Activated T-cell treated with anti-CD3 and anti-CD28 coated beads, Interleukin-2, amount 50 U/mL, for 24 hours (primary cell): ENCODE measurements at regions not wholly inside any gene's neighbourhood (a gene's known extent, or its start where the extent isn't known, plus 50 kb on each side); places are given as distances from the start of the nearest gene placed in this dataset.

Experiments
- DNase-seq: peaks from one replicate; pipeline ENCODE4 v3.0.0-alpha.2; 2020
- H3K27ac Mint-ChIP-seq: 2 replicates; pipeline ENCODE4 v1.8.0; 2020; ENCODE audit warnings: mild to moderate bottlenecking, mixed read lengths
- H3K27me3 Mint-ChIP-seq: 2 replicates; pipeline ENCODE4 v1.8.0; 2020; ENCODE audit warnings: mixed read lengths
- H3K36me3 Mint-ChIP-seq: 2 replicates; pipeline ENCODE4 v1.8.0; 2020; ENCODE audit warnings: low read depth, mixed read lengths
- H3K4me1 Mint-ChIP-seq: 2 replicates; pipeline ENCODE4 v1.8.0; 2020; ENCODE audit warnings: low read depth, mixed read lengths
- H3K4me3 Mint-ChIP-seq: 2 replicates; pipeline ENCODE4 v1.8.0; 2020; ENCODE audit warnings: mild to moderate bottlenecking, moderate library complexity, mixed read lengths
- H3K9me3 Mint-ChIP-seq: 2 replicates; pipeline ENCODE4 v1.8.0; 2020; ENCODE audit warnings: mixed read lengths

- no peak for DNase-seq
- H3K27ac Mint-ChIP-seq: no peak overlapping the region
- H3K4me1 Mint-ChIP-seq: no peaks in the 10 kb centered on the region
- peaks cover 3% of the 10 kb centered on the region for H3K9me3 Mint-ChIP-seq
- H3K36me3 Mint-ChIP-seq: no peaks in the 10 kb centered on the region
- no peaks in the 10 kb centered on the region for H3K27me3 Mint-ChIP-seq
- no peak overlapping the region for H3K4me3 Mint-ChIP-seq
Measured at GRCh38 chr4:74615411-74615810, 170.5 kb downstream of the AREG start.

DNA sequence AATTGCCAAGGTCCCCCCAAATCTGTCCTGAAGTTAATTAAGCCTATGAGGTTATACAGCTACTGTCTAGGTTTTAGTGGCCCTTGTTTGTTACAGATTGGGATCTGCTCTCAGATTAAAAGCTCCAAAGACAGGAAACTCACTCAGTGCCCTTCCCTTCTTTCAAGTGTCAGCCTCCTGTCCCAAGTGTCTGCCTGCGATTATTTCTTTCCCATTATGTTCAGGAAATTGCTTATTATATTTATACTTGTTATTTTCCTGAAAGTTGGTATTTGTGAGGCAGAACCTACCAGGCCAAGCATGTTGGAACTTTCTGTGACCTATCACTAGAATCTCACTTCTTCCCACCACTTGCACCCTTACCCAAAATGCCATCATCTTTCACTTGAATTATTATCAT, 173.2 kb downstream of the AREG start:
- no peak for DNase-seq
- H3K27me3 Mint-ChIP-seq: no peaks in the 10 kb centered on the region
- H3K36me3 Mint-ChIP-seq: no peaks in the 10 kb centered on the region
- H3K4me3 Mint-ChIP-seq: no peak overlapping the region
- peaks cover 3% of the 10 kb centered on the region for H3K9me3 Mint-ChIP-seq
- H3K27ac Mint-ChIP-seq: no peak overlapping the region
- no peaks in the 10 kb centered on the region for H3K4me1 Mint-ChIP-seq

DNA sequence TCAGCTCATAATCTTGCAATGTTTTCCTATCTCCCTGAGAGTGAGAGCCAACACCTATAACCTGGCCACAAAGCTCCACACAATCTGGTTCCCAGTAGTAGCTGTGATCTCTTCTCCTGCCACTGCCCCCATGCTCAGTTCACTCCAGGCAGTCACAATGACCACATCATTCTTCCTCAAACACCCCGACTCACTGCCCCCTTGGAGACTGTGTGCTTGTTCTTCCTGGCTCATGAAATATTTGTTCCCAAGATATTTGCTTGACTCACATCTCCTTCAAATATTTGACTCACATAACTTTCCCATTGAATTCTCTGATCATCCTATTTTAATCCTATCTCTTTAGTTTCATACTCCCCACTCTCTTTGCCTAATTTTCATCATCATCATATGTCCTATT, 173.7 kb downstream of the AREG start:
- DNase-seq: no peak
- no peak overlapping the region for H3K4me3 Mint-ChIP-seq
- H3K9me3 Mint-ChIP-seq: peaks cover 3% of the 10 kb centered on the region
- H3K36me3 Mint-ChIP-seq: no peaks in the 10 kb centered on the region
- H3K27ac Mint-ChIP-seq: no peak overlapping the region
- H3K4me1 Mint-ChIP-seq: no peaks in the 10 kb centered on the region
- H3K27me3 Mint-ChIP-seq: no peaks in the 10 kb centered on the region

DNA sequence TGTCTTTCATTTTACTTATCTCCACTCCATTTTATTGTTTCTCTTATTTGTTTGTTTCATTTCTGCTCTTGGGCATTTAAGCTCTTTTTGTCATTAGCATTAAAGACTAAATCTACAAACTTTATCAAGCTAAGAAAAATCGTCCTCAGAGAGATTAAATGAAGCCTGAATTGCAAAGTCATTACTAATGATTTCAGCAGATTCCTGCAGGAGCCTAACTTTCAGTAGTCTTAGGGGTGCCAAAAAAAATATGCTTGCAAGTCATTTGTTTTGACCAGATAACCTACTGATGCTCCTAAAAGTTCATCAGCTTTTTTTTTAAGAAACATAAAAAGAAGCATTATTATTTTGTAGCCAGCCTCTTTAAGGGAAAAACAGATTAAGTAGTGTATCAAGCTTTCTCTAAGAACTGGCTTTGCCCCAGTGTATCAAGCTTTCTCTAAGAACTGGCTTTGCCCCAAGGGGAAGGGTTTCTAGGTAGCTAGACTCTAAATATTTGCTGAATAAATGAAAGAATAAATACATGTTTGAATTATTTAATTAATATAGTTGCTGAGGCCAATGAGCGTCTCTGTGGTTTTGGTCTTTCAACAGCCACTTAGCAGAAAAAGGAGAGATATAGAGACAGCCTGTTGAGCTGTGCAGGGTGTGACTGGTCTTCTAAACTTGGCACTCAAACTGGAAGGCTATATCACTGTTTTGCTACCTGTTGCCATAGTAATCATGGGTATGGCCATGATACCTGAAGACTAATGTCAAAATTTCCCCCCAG, 174.2 kb downstream of the BTC start:
- no peak for DNase-seq
- Mint-ChIP-seq H3K4me3 (no peak overlapping the region), H3K36me3 (no peaks in the 10 kb centered on the region), H3K4me1 (peaks cover 10% of the 10 kb centered on the region), H3K27ac (no peak overlapping the region), H3K9me3 (peaks cover 3% of the 10 kb centered on the region), H3K27me3 (no peaks in the 10 kb centered on the region)

GRCh38 chr4:74621616-74622015, 172.7 kb downstream of the BTC start:
- Mint-ChIP-seq H3K4me3 (no peak overlapping the region), H3K36me3 (no peaks in the 10 kb centered on the region), H3K4me1 (peaks cover 19% of the 10 kb centered on the region), H3K27me3 (no peaks in the 10 kb centered on the region), H3K27ac (no peak overlapping the region), H3K9me3 (peaks cover 3% of the 10 kb centered on the region)
- DNase-seq: no peak

GRCh38 chr4:74623041-74623440, 171.3 kb downstream of the BTC start:
- no peak for DNase-seq
- peaks cover 19% of the 10 kb centered on the region for H3K4me1 Mint-ChIP-seq
- H3K27ac Mint-ChIP-seq: no peak overlapping the region
- no peaks in the 10 kb centered on the region for H3K9me3 Mint-ChIP-seq
- no peaks in the 10 kb centered on the region for H3K36me3 Mint-ChIP-seq
- H3K4me3 Mint-ChIP-seq: no peak overlapping the region
- H3K27me3 Mint-ChIP-seq: no peaks in the 10 kb centered on the region

DNA sequence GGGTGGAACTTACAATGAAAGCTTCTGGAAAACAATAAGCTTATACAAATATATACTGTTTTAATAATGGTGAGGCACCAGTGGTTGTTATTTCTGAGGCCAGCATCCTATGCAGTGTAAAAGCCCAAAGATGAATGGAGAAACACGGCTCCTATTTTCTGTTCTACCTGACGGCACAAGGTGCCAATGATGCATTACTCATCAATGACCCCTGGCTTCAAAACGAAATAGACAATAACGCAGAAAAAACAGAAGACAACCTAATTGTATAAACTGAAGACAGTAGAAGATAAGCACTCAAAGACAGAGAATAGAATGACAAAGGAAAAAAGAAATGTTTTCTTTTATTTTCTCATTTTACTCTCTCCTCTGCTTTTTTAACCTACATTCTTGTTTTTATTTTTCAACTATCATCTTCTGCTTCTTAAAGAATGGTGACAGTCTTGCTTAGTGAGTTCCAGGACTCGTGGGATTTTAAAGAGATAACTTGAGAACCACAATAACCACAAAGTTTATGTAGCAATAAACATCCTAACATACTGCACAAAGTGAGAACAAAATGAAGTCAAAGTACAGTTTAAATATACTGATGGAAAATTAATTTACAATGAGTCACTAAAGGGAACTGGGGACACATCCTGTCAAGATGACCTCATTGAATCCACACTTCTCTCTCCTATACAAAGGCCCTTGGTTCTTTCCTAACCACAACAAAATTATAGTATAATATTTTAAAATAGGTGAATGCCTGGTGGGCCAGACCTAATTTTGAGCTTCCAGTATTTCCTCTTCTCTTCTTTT, 169.8 kb downstream of the BTC start:
- peaks cover 19% of the 10 kb centered on the region for H3K4me1 Mint-ChIP-seq
- no peak for DNase-seq
- no peaks in the 10 kb centered on the region for H3K9me3 Mint-ChIP-seq
- H3K4me3 Mint-ChIP-seq: no peak overlapping the region
- H3K27ac Mint-ChIP-seq: no peak overlapping the region
- H3K36me3 Mint-ChIP-seq: no peaks in the 10 kb centered on the region
- no peaks in the 10 kb centered on the region for H3K27me3 Mint-ChIP-seq

GRCh38 chr4:74625981-74626380, 168.3 kb downstream of the BTC start:
- Mint-ChIP-seq H3K4me3 (no peak overlapping the region), H3K36me3 (no peaks in the 10 kb centered on the region), H3K27ac (no peak overlapping the region), H3K27me3 (no peaks in the 10 kb centered on the region), H3K9me3 (no peaks in the 10 kb centered on the region), H3K4me1 (peaks cover 19% of the 10 kb centered on the region)
- no peak for DNase-seq

- no peaks in the 10 kb centered on the region for H3K36me3 Mint-ChIP-seq
- H3K4me1 Mint-ChIP-seq: peaks cover 20% of the 10 kb centered on the region
- H3K27ac Mint-ChIP-seq: no peak overlapping the region
- no peak for DNase-seq
- H3K27me3 Mint-ChIP-seq: no peaks in the 10 kb centered on the region
- H3K9me3 Mint-ChIP-seq: no peaks in the 10 kb centered on the region
- H3K4me3 Mint-ChIP-seq: no peak overlapping the region
Measured at GRCh38 chr4:74627093-74627492, 167.2 kb downstream of the BTC start.

GRCh38 chr4:74627504-74627903, 166.8 kb downstream of the BTC start:
- DNase-seq: no peak
- Mint-ChIP-seq H3K4me1 (peaks cover 21% of the 10 kb centered on the region), H3K4me3 (no peak overlapping the region), H3K27me3 (no peaks in the 10 kb centered on the region), H3K9me3 (no peaks in the 10 kb centered on the region), H3K27ac (no peak overlapping the region), H3K36me3 (no peaks in the 10 kb centered on the region)

DNA sequence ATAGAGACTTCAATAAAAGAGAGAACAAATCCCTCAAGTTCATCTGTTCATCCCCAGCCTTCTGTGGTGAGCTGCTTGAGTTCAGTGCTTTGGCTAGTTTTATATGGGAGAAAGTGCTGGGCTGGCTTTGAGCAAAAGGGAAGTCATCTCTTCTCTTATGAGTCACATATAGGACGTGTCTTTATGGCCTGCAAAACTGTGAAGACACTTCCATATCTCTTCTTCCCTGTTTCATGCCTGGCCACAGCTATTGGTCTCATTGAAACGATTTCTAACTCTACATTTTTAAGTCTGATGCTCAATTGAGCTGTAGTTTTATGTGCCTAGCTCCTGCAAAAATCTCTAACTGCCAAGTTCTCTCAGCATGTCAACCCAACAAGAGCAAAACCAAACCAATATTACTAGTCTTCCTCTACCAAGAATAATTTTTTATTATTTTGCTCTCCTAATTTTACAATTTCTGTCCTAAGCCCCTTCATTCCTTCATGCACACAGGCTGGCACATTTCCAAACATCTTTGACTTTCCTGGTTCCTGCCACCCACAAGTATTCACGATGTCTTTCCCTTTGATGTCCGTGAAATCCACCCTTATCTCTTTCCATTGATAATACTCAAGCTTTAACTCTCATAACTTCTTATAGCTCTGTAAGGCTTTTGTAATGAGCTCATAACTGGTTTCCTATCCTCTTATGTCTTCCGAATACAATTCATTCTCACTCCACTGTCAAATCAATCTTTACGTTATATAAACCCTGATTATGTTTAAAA, 165.3 kb downstream of the BTC start:
- DNase-seq: no peak
- Mint-ChIP-seq H3K36me3 (no peaks in the 10 kb centered on the region), H3K4me3 (no peak overlapping the region), H3K4me1 (peaks cover 33% of the 10 kb centered on the region), H3K27ac (no peak overlapping the region), H3K27me3 (no peaks in the 10 kb centered on the region), H3K9me3 (no peaks in the 10 kb centered on the region)

DNA sequence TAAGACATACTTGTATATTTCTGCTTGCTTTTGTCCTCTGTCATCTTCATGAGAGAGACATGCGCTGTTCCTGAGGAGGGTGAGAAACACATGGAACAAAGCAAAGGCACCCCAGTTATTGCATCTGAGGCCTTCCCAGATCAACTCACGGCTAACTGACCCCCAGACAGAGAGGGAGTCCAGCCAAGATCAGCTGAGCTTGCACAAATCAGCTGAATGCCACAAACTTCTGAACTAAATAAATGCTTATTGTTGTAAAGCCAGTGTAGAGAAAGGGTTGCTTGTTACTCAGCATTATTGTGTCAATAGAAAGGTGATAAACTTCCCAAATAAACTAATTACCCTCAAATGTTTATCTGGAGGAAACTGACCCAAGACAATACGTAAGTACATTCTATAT, 163.8 kb downstream of the BTC start:
- Mint-ChIP-seq H3K4me3 (no peak overlapping the region), H3K27ac (no peak overlapping the region)

GRCh38 chr4:74631338-74631737, 163.0 kb downstream of the BTC start:
- DNase-seq: no peak
- H3K36me3 Mint-ChIP-seq: no peaks in the 10 kb centered on the region
- H3K27me3 Mint-ChIP-seq: peaks cover 2% of the 10 kb centered on the region
- H3K27ac Mint-ChIP-seq: no peak overlapping the region
- no peak overlapping the region for H3K4me3 Mint-ChIP-seq
- no peaks in the 10 kb centered on the region for H3K9me3 Mint-ChIP-seq
- peaks cover 18% of the 10 kb centered on the region for H3K4me1 Mint-ChIP-seq

More for the DNA sequence above, 163.8 kb downstream of the BTC start:
- H3K36me3 Mint-ChIP-seq: no peaks in the 10 kb centered on the region
- H3K4me1 Mint-ChIP-seq: peaks cover 25% of the 10 kb centered on the region
- H3K9me3 Mint-ChIP-seq: no peaks in the 10 kb centered on the region
- DNase-seq: no peak
- no peaks in the 10 kb centered on the region for H3K27me3 Mint-ChIP-seq

DNA sequence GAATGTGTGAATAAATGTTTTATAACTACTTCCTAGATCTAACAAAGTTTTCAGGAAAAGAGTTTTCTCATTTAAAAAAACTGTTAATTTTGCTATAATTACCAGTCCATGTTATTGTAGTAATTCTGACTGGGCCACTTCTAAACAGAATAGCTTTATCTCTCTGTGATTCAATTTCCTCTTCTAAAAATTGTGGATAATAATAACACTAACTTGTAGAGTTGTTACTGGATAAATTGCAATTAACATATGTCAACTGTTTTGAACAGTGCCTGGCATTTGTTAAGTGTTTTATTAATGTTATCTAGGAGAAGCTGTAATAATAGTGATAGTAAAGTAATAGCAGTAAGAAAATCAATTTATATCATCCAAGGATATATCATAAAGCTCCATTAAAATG, 162.3 kb downstream of the BTC start:
- peaks cover 2% of the 10 kb centered on the region for H3K27me3 Mint-ChIP-seq
- no peak overlapping the region for H3K4me3 Mint-ChIP-seq
- no peak overlapping the region for H3K27ac Mint-ChIP-seq
- H3K36me3 Mint-ChIP-seq: no peaks in the 10 kb centered on the region
- no peak for DNase-seq
- H3K9me3 Mint-ChIP-seq: no peaks in the 10 kb centered on the region
- peaks cover 18% of the 10 kb centered on the region for H3K4me1 Mint-ChIP-seq

DNA sequence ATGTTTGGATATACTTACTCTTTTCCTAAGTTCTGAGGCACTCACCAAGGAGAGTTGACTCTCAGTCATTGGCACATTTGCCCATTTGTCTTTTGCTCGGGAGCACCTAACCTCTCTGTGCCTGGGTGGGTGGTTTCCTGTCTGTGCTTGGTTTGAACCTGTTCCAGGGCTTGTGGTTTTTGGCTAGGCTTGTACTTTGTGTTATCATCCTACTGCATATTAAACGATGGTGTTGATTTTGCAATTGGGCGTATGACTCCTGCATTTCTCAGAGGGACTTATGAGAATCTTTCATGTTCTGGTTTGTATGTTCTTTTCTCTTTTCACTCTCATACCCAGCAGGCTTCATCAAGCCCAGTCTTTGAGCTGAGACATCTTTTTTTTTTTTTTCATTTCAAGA, 161.7 kb downstream of the BTC start:
- Mint-ChIP-seq H3K4me1 (peaks cover 18% of the 10 kb centered on the region), H3K27me3 (peaks cover 2% of the 10 kb centered on the region), H3K27ac (no peak overlapping the region), H3K36me3 (no peaks in the 10 kb centered on the region), H3K9me3 (no peaks in the 10 kb centered on the region), H3K4me3 (no peak overlapping the region)
- DNase-seq: peak; percentile 28
